GM23338 (cell line): ENCODE measurements at regions not wholly inside any gene's neighbourhood (a gene's known extent, or its start where the extent isn't known, plus 50 kb on each side); places are given as distances from the start of the nearest gene placed in this dataset.

Source experiments
- ATAC-seq: fragments of 200-7000 bp; cut with Tn5 transposase; 3 replicates; pipeline ENCODE4 v1.9.1; 2020
- DNase-seq: peaks from one replicate; pipeline ENCODE4 v3.0.0-alpha.2; 2015; ENCODE audit warnings: low spot score
- H2AFZ ChIP-seq: fragments of 200-600 bp; sonication (generic); 2 replicates; pipeline ENCODE4 v1.8.0; 2016; ENCODE audit warnings: antibody characterized with exemption, mild to moderate bottlenecking, moderate library complexity
- H3F3A ChIP-seq: fragments of 200-600 bp; sonication (generic); replicated peaks from 2 replicates; pipeline ENCODE4 v1.8.0; 2017; ENCODE audit warnings: antibody characterized with exemption, mixed run types, low read depth
- H3K27ac ChIP-seq: fragments of 200-600 bp; sonication (generic); 2 replicates; pipeline ENCODE4 v1.6.1; 2016; ENCODE audit warnings: low read depth
- H3K27me3 ChIP-seq: fragments of 200-600 bp; sonication (generic); 2 replicates; pipeline ENCODE4 v1.8.0; 2016; ENCODE audit warnings: mild to moderate bottlenecking, mixed run types, moderate library complexity; ENCODE audit not compliant: insufficient read depth
- H3K36me3 ChIP-seq: fragments of 200-600 bp; sonication (generic); 2 replicates; pipeline ENCODE4 v1.8.0; 2016; ENCODE audit warnings: mild to moderate bottlenecking; ENCODE audit not compliant: insufficient read depth
- H3K4me1 ChIP-seq: fragments of 200-600 bp; sonication (generic); 2 replicates; pipeline ENCODE4 v1.8.0; 2016; ENCODE audit warnings: mild to moderate bottlenecking, moderate library complexity; ENCODE audit not compliant: insufficient read depth
- H3K4me2 ChIP-seq: fragments of 200-600 bp; sonication (generic); 2 replicates; pipeline ENCODE4 v1.7.1; 2017; ENCODE audit warnings: mixed run types
- H3K4me3 ChIP-seq: fragments of 200-600 bp; sonication (generic); 2 replicates; pipeline ENCODE4 v1.6.1; 2016; ENCODE audit warnings: mixed run types
- H3K79me2 ChIP-seq: fragments of 200-600 bp; sonication (generic); replicated peaks from 2 replicates; pipeline ENCODE4 v1.8.0; 2017; ENCODE audit warnings: mild to moderate bottlenecking; ENCODE audit not compliant: insufficient read depth
- H3K9me2 ChIP-seq: fragments of 200-600 bp; sonication (generic); 2 replicates; pipeline ENCODE4 v1.8.0; 2017; ENCODE audit not compliant: insufficient read depth
- H4K20me1 ChIP-seq: fragments of 200-600 bp; sonication (generic); replicated peaks from 2 replicates; pipeline ENCODE4 v1.8.0; 2017; ENCODE audit warnings: mild to moderate bottlenecking; ENCODE audit not compliant: insufficient read depth
- H3K27ac Mint-ChIP-seq: 2 replicates; pipeline ENCODE4 v1.8.0; 2020; ENCODE audit warnings: inconsistent platforms, mild to moderate bottlenecking, moderate library complexity, mixed read lengths
- H3K27me3 Mint-ChIP-seq: 3 replicates; pipeline ENCODE4 v1.8.0; 2022; ENCODE audit warnings: low read depth, mild to moderate bottlenecking, moderate library complexity, mixed read lengths, inconsistent platforms; ENCODE audit not compliant: insufficient read depth, poor library complexity
- H3K36me3 Mint-ChIP-seq: 3 replicates; pipeline ENCODE4 v1.8.0; 2021; ENCODE audit warnings: low read depth, mild to moderate bottlenecking, inconsistent platforms, moderate library complexity, mixed read lengths
- H3K4me1 Mint-ChIP-seq: 3 replicates; pipeline ENCODE4 v1.8.0; 2020; ENCODE audit warnings: mild to moderate bottlenecking, inconsistent platforms, mixed read lengths
- H3K4me3 Mint-ChIP-seq: 3 replicates; pipeline ENCODE4 v1.8.0; 2021; ENCODE audit warnings: moderate library complexity, mild to moderate bottlenecking, inconsistent platforms, mixed read lengths
- H3K9me3 Mint-ChIP-seq: 3 replicates; pipeline ENCODE4 v1.8.0; 2020; ENCODE audit warnings: moderate library complexity, mild to moderate bottlenecking, inconsistent platforms, mixed read lengths
- CREB1 ChIP-seq: fragments of 250-450 bp; sonication (Bioruptor Pico); IDR thresholded peaks from 2 replicates; pipeline ENCODE4 v1.5.0; 2020; ENCODE audit warnings: low read depth, mild to moderate bottlenecking, moderate library complexity
- CTCF ChIP-seq, 2 experiments: fragments of 200-600 bp in 1 of 2; sonication (generic) in 1 of 2; conservative IDR thresholded peaks; 2 replicates each; pipeline versions ENCODE4 v1.5.1 to v1.6.1; 2016 to 2017; ENCODE audit warnings: antibody characterized with exemption in 2 of 2, low read depth in 2 of 2, mild to moderate bottlenecking in 2 of 2, moderate library complexity in 1 of 2
- ETS1 ChIP-seq: IDR thresholded peaks from 2 replicates; pipeline ENCODE4 v1.6.1; 2016; ENCODE audit warnings: antibody characterized with exemption
- EZH2 ChIP-seq: fragments of 200-600 bp; sonication (generic); IDR thresholded peaks from one replicate; pipeline ENCODE4 v1.8.0; 2017; ENCODE audit warnings: antibody characterized with exemption, mild to moderate bottlenecking, low read depth; ENCODE audit not compliant: unreplicated experiment
- EZH2phosphoT487 ChIP-seq: fragments of 200-600 bp; sonication (generic); IDR thresholded peaks from one replicate; pipeline ENCODE4 v1.8.1; 2018; ENCODE audit warnings: antibody characterized with exemption; ENCODE audit not compliant: unreplicated experiment
- JUNB ChIP-seq: IDR thresholded peaks from one replicate; pipeline ENCODE4 v1.6.1; 2016; ENCODE audit warnings: antibody characterized with exemption; ENCODE audit not compliant: unreplicated experiment
- NANOG ChIP-seq: IDR thresholded peaks from 2 replicates; pipeline ENCODE4 v1.6.1; 2016; ENCODE audit warnings: antibody characterized with exemption, borderline replicate concordance
- POLR2AphosphoS5 ChIP-seq: IDR thresholded peaks from 2 replicates; pipeline ENCODE4 v1.6.1; 2016; ENCODE audit warnings: antibody characterized with exemption, low read depth
- REST ChIP-seq: IDR thresholded peaks from one replicate; pipeline ENCODE4 v1.6.1; 2018; ENCODE audit warnings: antibody characterized with exemption; ENCODE audit not compliant: unreplicated experiment
- STAT1 ChIP-seq: IDR thresholded peaks from one replicate; pipeline ENCODE4 v1.6.1; 2016; ENCODE audit warnings: antibody characterized with exemption; ENCODE audit not compliant: unreplicated experiment
- ZNF114 ChIP-seq: fragments of 250-450 bp; sonication (Bioruptor Pico); IDR thresholded peaks from 2 replicates; pipeline ENCODE4 v1.5.0; 2020; ENCODE audit warnings: mild to moderate bottlenecking, moderate library complexity
- ZNF331 ChIP-seq: fragments of 250-450 bp; sonication (Bioruptor Pico); IDR thresholded peaks from 2 replicates; pipeline ENCODE4 v1.5.0; 2020; ENCODE audit warnings: low read depth, mild to moderate bottlenecking, moderate library complexity
- ZNF462 ChIP-seq: fragments of 250-450 bp; sonication (Bioruptor Pico); IDR thresholded peaks from 2 replicates; pipeline ENCODE4 v1.5.0; 2020; ENCODE audit warnings: mild to moderate bottlenecking, moderate library complexity

GRCh38 chr4:74546057-74546456 is 101.1 kb downstream of the AREG start:
- H3K4me3 Mint-ChIP-seq = no peak overlapping the region
- Histone ChIP-seq H3K4me2 (no peak overlapping the region), H3K27me3 (no peaks in the 10 kb centered on the region), H3K36me3 (no peaks in the 10 kb centered on the region), H3K4me3 (no peak overlapping the region), H3K79me2 (no peaks in the 10 kb centered on the region), H3F3A (no peaks in the 10 kb centered on the region), H2AFZ (no peak overlapping the region), H3K9me2 (no peaks in the 10 kb centered on the region), H3K4me1 (peaks cover 33% of the 10 kb centered on the region), H3K27ac (no peak overlapping the region), H4K20me1 (no peaks in the 10 kb centered on the region)
- DNase-seq (peak; percentile 45), ATAC-seq (peak; percentile 42; the same call in 2 of the 3 replicates)
- TF ChIP-seq CREB1 (CRISPR knock-in tag) = no peak
- TF ChIP-seq ZNF462 (CRISPR knock-in tag) = no peak
- TF ChIP-seq CTCF (conservative IDR thresholded peaks at IDR 0.05; ENCODE audit: low read depth in 2 of 2) = no peak
- no peak for TF ChIP-seq JUNB
- no peak for TF ChIP-seq REST
- no peak for TF ChIP-seq EZH2
- TF ChIP-seq EZH2phosphoT487 = no peak
- no peak for TF ChIP-seq STAT1
- no peak for TF ChIP-seq ETS1
- no peak for TF ChIP-seq POLR2AphosphoS5
- no peak for TF ChIP-seq NANOG
- no peak for TF ChIP-seq ZNF331 (CRISPR knock-in tag)
- no peak for TF ChIP-seq ZNF114 (CRISPR knock-in tag)
- no peaks in the 10 kb centered on the region for H3K27me3 Mint-ChIP-seq
- peaks cover 13% of the 10 kb centered on the region for H3K4me1 Mint-ChIP-seq
- H3K27ac Mint-ChIP-seq = no peak overlapping the region
- H3K36me3 Mint-ChIP-seq = no peaks in the 10 kb centered on the region
- H3K9me3 Mint-ChIP-seq = no peaks in the 10 kb centered on the region
